ENCODE measurements at regions not wholly inside any gene's neighbourhood (a gene's known extent, or its start where the extent isn't known, plus 50 kb on each side); places are given as distances from the start of the nearest gene placed in this dataset.

DNA sequence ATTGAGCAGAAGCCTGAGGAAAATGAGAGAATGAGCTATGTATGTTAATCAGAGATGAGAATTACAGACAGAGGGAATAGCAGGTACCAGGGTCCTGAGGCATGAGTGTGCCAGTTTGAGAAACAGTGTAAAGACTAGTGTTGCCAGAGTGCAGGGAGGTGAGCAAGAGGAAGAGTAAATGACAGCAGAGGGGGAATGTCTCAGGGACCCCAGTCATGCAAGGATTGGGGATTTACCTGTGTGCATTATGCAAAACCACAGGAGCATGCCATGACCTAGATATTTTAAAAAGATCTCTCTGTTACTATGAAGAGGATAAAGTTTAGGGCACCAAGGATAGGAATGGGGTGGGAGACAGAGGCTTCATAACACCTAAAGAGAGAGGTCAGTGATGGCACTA lies 72.1 kb downstream of the TTC32 start:
- Histone ChIP-seq H3K27me3 (ENCODE audit: control insufficient read depth, insufficient read depth, low read length) (no peaks in the 10 kb centered on the region), H3K4me3 (ENCODE audit: low read depth, low read length) (no peak overlapping the region), H3K27ac (ENCODE audit: low read depth, low read length) (no peak overlapping the region)

GRCh38 chr2:19826874-19827273 lies 74.9 kb downstream of the TTC32 start:
- Histone ChIP-seq H3K36me3 (ENCODE audit: control insufficient read depth, insufficient read depth, low read length) (no peaks in the 10 kb centered on the region), H3K4me1 (ENCODE audit: control insufficient read depth, insufficient read depth, low read length) (no peaks in the 10 kb centered on the region), H3K27me3 (ENCODE audit: control insufficient read depth, insufficient read depth, low read length) (no peaks in the 10 kb centered on the region), H3K9ac (ENCODE audit: low read depth, low read length) (no peak overlapping the region), H3K27ac (ENCODE audit: low read depth, low read length) (no peak overlapping the region), H3K4me3 (ENCODE audit: low read depth, low read length) (no peak overlapping the region), H3K9me3 (ENCODE audit: control insufficient read depth, insufficient read depth, low read length) (0 out of 2 replicates have a peak, but pooled peaks cover 4% of the 10 kb centered on the region)

More for the DNA sequence above, 72.1 kb downstream of the TTC32 start:
- no peaks in the 10 kb centered on the region for H3K4me1 ChIP-seq (ENCODE audit: control insufficient read depth, insufficient read depth, low read length)
- no peak overlapping the region for H3K9ac ChIP-seq (ENCODE audit: low read depth, low read length)
- H3K36me3 ChIP-seq (ENCODE audit: control insufficient read depth, insufficient read depth, low read length) = no peaks in the 10 kb centered on the region
- 0 out of 2 replicates have a peak, but pooled peaks cover 4% of the 10 kb centered on the region for H3K9me3 ChIP-seq (ENCODE audit: control insufficient read depth, insufficient read depth, low read length)

- no peak overlapping the region for H3K4me3 ChIP-seq (ENCODE audit: low read depth, low read length)
- H3K4me1 ChIP-seq (ENCODE audit: control insufficient read depth, insufficient read depth, low read length) = no peaks in the 10 kb centered on the region
- no peak overlapping the region for H3K9ac ChIP-seq (ENCODE audit: low read depth, low read length)
- H3K9me3 ChIP-seq (ENCODE audit: control insufficient read depth, insufficient read depth, low read length) = 0 out of 2 replicates have a peak, but pooled peaks cover 4% of the 10 kb centered on the region
- no peaks in the 10 kb centered on the region for H3K36me3 ChIP-seq (ENCODE audit: control insufficient read depth, insufficient read depth, low read length)
- H3K27me3 ChIP-seq (ENCODE audit: control insufficient read depth, insufficient read depth, low read length) = no peaks in the 10 kb centered on the region
- no peak overlapping the region for H3K27ac ChIP-seq (ENCODE audit: low read depth, low read length)
Observed at GRCh38 chr2:19823507-19823906, 78.3 kb downstream of the TTC32 start.

DNA sequence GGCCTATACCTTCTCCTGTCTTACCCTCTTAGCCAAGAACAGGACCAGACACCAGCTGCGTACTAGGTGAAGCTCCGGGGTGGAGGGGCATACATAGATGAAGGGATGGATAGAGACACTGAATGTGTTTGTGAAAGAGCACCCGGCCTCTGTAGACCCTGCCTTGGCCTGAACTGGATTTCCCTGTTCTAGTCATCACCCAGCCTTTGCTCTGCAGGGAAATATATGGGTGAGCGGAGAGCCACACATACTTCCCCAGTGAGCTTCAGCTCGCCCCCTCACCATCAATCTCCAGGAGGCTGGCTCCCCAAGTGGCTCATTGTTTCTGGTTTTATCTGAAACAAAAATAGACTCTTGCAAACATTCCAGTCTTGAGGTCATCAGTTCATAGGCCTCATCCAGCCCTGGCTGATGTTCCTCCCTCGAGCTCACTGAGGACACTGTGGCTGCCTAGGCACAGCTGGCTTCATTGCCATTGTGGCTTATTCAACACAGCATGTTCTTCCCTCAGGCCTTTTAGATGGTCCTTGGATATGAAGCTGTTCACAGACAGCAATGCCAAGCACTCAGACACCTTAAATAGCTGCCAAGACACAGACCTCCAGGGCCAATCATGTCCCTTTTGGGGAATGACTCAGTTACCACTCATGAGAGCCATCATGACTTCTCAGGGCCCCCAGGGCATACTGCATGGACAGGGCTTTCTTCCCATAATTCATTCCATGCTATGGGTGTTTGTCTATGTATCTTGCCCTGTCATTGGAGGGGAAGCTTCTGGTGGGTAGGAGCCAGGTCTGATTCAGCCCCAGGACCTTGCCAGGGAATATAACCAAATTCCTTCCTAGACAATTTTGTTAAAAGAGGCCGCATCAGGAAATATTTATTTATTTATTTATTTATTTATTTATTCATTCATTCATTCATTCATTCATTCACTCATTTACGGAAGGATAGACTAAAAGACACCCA lies 82.4 kb downstream of the TTC32 start:
- no peaks in the 10 kb centered on the region for H3K4me1 ChIP-seq (ENCODE audit: control insufficient read depth, insufficient read depth, low read length)
- H3K4me3 ChIP-seq (ENCODE audit: low read depth, low read length) = no peak overlapping the region
- H3K27me3 ChIP-seq (ENCODE audit: control insufficient read depth, insufficient read depth, low read length) = no peaks in the 10 kb centered on the region
- no peak overlapping the region for H3K27ac ChIP-seq (ENCODE audit: low read depth, low read length)
- no peaks in the 10 kb centered on the region for H3K9me3 ChIP-seq (ENCODE audit: control insufficient read depth, insufficient read depth, low read length)
- no peaks in the 10 kb centered on the region for H3K36me3 ChIP-seq (ENCODE audit: control insufficient read depth, insufficient read depth, low read length)
- no peak overlapping the region for H3K9ac ChIP-seq (ENCODE audit: low read depth, low read length)

DNA sequence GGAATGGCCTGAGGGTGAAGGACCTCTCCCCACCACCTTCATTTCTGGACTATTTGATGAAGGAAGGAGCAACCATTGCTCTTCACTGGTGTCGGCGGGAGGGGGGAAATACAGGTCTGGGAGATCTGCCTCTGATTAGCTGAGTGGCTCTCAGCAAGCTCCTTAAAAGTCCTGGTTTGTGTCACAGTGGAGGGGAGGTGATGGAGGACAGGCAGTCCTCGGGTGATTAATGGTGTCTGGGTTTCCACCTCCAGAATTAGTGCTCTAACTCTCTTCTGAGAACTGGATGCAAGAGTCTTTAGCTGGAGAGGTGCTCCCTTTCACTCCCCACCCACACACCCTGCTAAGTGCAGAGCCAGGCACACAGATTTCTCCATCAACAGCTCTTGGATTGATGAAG lies 83.2 kb downstream of the TTC32 start:
- H3K27me3 ChIP-seq (ENCODE audit: control insufficient read depth, insufficient read depth, low read length) = no peaks in the 10 kb centered on the region
- no peaks in the 10 kb centered on the region for H3K9me3 ChIP-seq (ENCODE audit: control insufficient read depth, insufficient read depth, low read length)
- no peak overlapping the region for H3K27ac ChIP-seq (ENCODE audit: low read depth, low read length)
- H3K9ac ChIP-seq (ENCODE audit: low read depth, low read length) = no peak overlapping the region
- no peaks in the 10 kb centered on the region for H3K36me3 ChIP-seq (ENCODE audit: control insufficient read depth, insufficient read depth, low read length)
- H3K4me3 ChIP-seq (ENCODE audit: low read depth, low read length) = no peak overlapping the region
- no peaks in the 10 kb centered on the region for H3K4me1 ChIP-seq (ENCODE audit: control insufficient read depth, insufficient read depth, low read length)

GRCh38 chr2:19818039-19818438 lies 83.7 kb downstream of the TTC32 start:
- Histone ChIP-seq H3K27me3 (ENCODE audit: control insufficient read depth, insufficient read depth, low read length) (no peaks in the 10 kb centered on the region), H3K9ac (ENCODE audit: low read depth, low read length) (no peak overlapping the region), H3K9me3 (ENCODE audit: control insufficient read depth, insufficient read depth, low read length) (no peaks in the 10 kb centered on the region), H3K4me1 (ENCODE audit: control insufficient read depth, insufficient read depth, low read length) (no peaks in the 10 kb centered on the region), H3K4me3 (ENCODE audit: low read depth, low read length) (no peak overlapping the region), H3K36me3 (ENCODE audit: control insufficient read depth, insufficient read depth, low read length) (no peaks in the 10 kb centered on the region), H3K27ac (ENCODE audit: low read depth, low read length) (no peak overlapping the region)

GRCh38 chr2:19815746-19816145 lies 86.0 kb downstream of the TTC32 start:
- Histone ChIP-seq H3K4me3 (ENCODE audit: low read depth, low read length) (no peak overlapping the region), H3K4me1 (ENCODE audit: control insufficient read depth, insufficient read depth, low read length) (no peaks in the 10 kb centered on the region), H3K27ac (ENCODE audit: low read depth, low read length) (no peak overlapping the region), H3K9me3 (ENCODE audit: control insufficient read depth, insufficient read depth, low read length) (no peaks in the 10 kb centered on the region), H3K36me3 (ENCODE audit: control insufficient read depth, insufficient read depth, low read length) (no peaks in the 10 kb centered on the region), H3K9ac (ENCODE audit: low read depth, low read length) (no peak overlapping the region), H3K27me3 (ENCODE audit: control insufficient read depth, insufficient read depth, low read length) (no peaks in the 10 kb centered on the region)

DNA sequence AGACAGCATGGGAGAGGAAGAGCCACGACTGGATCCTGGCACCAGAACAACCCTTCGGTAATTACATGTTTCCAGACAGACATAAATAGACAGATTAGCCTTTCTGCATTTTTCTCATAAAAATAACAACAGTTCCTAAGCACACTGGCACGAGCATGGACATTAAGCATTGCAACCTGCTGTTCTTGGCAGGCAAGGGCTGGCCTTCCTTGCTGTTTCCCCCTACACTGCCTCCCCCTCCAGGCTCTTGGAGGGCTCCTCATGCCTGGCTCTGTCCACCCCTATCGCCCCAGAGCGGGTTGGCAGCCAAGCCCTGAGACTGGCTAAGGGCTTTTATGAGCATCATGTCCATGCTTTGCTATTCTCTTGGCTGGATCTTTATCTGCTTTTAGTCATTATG lies 89.6 kb downstream of the TTC32 start:
- no peaks in the 10 kb centered on the region for H3K9me3 ChIP-seq (ENCODE audit: control insufficient read depth, insufficient read depth, low read length)
- H3K36me3 ChIP-seq (ENCODE audit: control insufficient read depth, insufficient read depth, low read length) = no peaks in the 10 kb centered on the region
- no peak overlapping the region for H3K4me3 ChIP-seq (ENCODE audit: low read depth, low read length)
- no peak overlapping the region for H3K27ac ChIP-seq (ENCODE audit: low read depth, low read length)
- no peak overlapping the region for H3K9ac ChIP-seq (ENCODE audit: low read depth, low read length)
- H3K4me1 ChIP-seq (ENCODE audit: control insufficient read depth, insufficient read depth, low read length) = no peaks in the 10 kb centered on the region
- H3K27me3 ChIP-seq (ENCODE audit: control insufficient read depth, insufficient read depth, low read length) = no peaks in the 10 kb centered on the region

DNA sequence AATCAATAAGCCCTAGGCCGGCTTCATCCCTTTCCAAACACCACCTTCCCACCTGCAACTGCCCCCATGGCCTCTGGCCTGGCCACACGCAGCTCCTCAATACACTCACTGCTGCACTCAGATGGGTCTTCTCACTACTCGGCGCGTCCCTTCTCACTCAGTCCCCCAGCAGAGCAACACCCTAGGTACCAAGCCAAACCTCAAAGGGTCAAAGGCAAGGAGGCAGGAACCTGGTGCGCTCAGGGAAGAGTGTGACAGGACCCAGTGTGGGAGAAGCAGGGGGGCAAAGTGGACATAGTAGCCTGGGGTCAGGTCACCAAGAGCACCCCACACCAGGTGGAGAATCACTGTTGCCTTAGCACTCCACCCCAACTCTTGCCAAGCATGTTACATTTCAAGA lies 90.6 kb downstream of the TTC32 start:
- H3K9me3 ChIP-seq (ENCODE audit: control insufficient read depth, insufficient read depth, low read length) = no peaks in the 10 kb centered on the region

DNA sequence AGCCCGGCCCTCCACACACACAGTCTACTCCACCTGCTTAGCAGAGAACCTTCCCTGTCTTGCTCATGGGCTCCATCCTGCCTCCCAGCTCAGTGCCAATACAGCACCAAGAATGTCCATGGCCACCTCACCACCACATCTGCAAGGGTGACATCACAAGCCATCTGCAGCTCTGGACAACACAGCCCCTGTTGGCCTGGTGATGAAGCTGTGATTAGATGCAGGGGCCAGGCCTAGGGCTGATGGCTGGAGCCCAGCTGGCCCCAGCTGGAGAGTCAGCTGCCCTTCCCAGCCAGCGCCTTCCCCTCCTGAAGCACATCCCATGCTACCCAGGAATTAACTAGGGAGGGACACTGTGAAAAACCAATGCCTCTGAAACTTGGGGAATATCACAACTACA lies 91.1 kb downstream of the TTC32 start:
- H3K27ac ChIP-seq (ENCODE audit: low read depth, low read length) = no peak overlapping the region
- no peaks in the 10 kb centered on the region for H3K27me3 ChIP-seq (ENCODE audit: control insufficient read depth, insufficient read depth, low read length)
- no peak overlapping the region for H3K4me3 ChIP-seq (ENCODE audit: low read depth, low read length)
- no peaks in the 10 kb centered on the region for H3K9me3 ChIP-seq (ENCODE audit: control insufficient read depth, insufficient read depth, low read length)
- H3K4me1 ChIP-seq (ENCODE audit: control insufficient read depth, insufficient read depth, low read length) = no peaks in the 10 kb centered on the region
- H3K36me3 ChIP-seq (ENCODE audit: control insufficient read depth, insufficient read depth, low read length) = no peaks in the 10 kb centered on the region
- H3K9ac ChIP-seq (ENCODE audit: low read depth, low read length) = no peak overlapping the region

More for the DNA sequence above, 90.6 kb downstream of the TTC32 start:
- H3K4me3 ChIP-seq (ENCODE audit: low read depth, low read length) = no peak overlapping the region
- H3K9ac ChIP-seq (ENCODE audit: low read depth, low read length) = no peak overlapping the region
- no peaks in the 10 kb centered on the region for H3K4me1 ChIP-seq (ENCODE audit: control insufficient read depth, insufficient read depth, low read length)
- no peak overlapping the region for H3K27ac ChIP-seq (ENCODE audit: low read depth, low read length)
- no peaks in the 10 kb centered on the region for H3K27me3 ChIP-seq (ENCODE audit: control insufficient read depth, insufficient read depth, low read length)
- no peaks in the 10 kb centered on the region for H3K36me3 ChIP-seq (ENCODE audit: control insufficient read depth, insufficient read depth, low read length)

DNA sequence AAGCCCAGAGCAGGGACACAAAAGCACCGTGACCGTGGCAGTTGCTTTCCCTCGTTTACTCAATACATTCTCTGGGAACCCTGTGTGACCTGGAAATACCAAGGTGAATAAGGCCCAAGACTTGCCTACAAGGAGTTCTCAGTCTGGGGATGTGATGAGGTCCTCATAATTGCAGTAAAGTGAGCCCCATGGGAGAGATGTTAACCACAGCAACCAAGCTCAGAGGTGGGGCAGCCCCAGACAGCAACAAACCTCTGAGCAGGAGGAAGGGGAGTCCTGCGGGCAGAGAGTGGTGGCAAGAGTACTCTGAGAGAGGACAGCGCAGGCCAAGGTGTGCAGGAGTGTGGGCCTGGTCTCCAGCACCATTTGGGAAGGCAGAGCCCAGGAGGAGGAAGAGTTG lies 91.6 kb downstream of the TTC32 start:
- Histone ChIP-seq H3K4me1 (ENCODE audit: control insufficient read depth, insufficient read depth, low read length) (no peaks in the 10 kb centered on the region), H3K27me3 (ENCODE audit: control insufficient read depth, insufficient read depth, low read length) (no peaks in the 10 kb centered on the region), H3K9ac (ENCODE audit: low read depth, low read length) (no peak overlapping the region), H3K4me3 (ENCODE audit: low read depth, low read length) (no peak overlapping the region), H3K9me3 (ENCODE audit: control insufficient read depth, insufficient read depth, low read length) (no peaks in the 10 kb centered on the region), H3K36me3 (ENCODE audit: control insufficient read depth, insufficient read depth, low read length) (no peaks in the 10 kb centered on the region), H3K27ac (ENCODE audit: low read depth, low read length) (no peak overlapping the region)

All from HUES48 (cell line).